A673 (cell line): ENCODE measurements at regions not wholly inside any gene's neighbourhood (a gene's known extent, or its start where the extent isn't known, plus 50 kb on each side); places are given as distances from the start of the nearest gene placed in this dataset.

Source experiments
- BruUV-seq: library from RNA; stranded (reverse); fragments of 400-500 nt; replicated peaks from 2 replicates; lab custom pipeline; 2021; lab: Mats Ljungman, UMichigan
- CTCF ChIA-PET: fragments of 300-600 bp; sonication (Branson Sonifier 250); formaldehyde crosslinking; loops from one replicate; lab custom pipeline; 2022; ENCODE audit warnings: antibody characterized with exemption; lab: Charles Lee
- POLR2A ChIA-PET: fragments of 300-600 bp; sonication (Branson Sonifier 250); formaldehyde crosslinking; loops from one replicate; lab custom pipeline; 2022; ENCODE audit warnings: antibody characterized with exemption; ENCODE audit not compliant: low non-redundant PET; lab: Charles Lee
- DNase-seq: peaks from one replicate; pipeline ENCODE4 v3.0.0-alpha.2; 2015; ENCODE audit warnings: low spot score
- H3K27ac ChIP-seq: fragments of 200-600 bp; sonication (generic); 2 replicates; pipeline ENCODE4 v1.5.1; 2016; ENCODE audit warnings: mixed run types, low read depth, mild to moderate bottlenecking, mixed read lengths, antibody characterized with exemption, low read length; ENCODE audit not compliant: poor library complexity, severe bottlenecking
- H3K27me3 ChIP-seq: fragments of 200-600 bp; sonication (generic); replicated peaks from 2 replicates; pipeline ENCODE4 v1.6.1; 2017; ENCODE audit warnings: mixed run types, low read depth, mild to moderate bottlenecking, mixed read lengths, antibody characterized with exemption, low read length; ENCODE audit not compliant: insufficient read depth, poor library complexity
- H3K36me3 ChIP-seq: fragments of 200-600 bp; sonication (generic); 2 replicates; pipeline ENCODE4 v1.6.1; 2016; ENCODE audit warnings: mixed run types, mild to moderate bottlenecking, mixed read lengths, antibody characterized with exemption, low read length; ENCODE audit not compliant: insufficient read depth, poor library complexity, severe bottlenecking
- H3K4me1 ChIP-seq: fragments of 200-600 bp; sonication (generic); 2 replicates; pipeline ENCODE4 v1.6.1; 2017; ENCODE audit warnings: mixed run types, mild to moderate bottlenecking, mixed read lengths, antibody characterized with exemption, low read length; ENCODE audit not compliant: insufficient read depth, poor library complexity, severe bottlenecking
- H3K4me3 ChIP-seq: fragments of 200-600 bp; sonication (generic); 2 replicates; pipeline ENCODE4 v1.5.1; 2016; ENCODE audit warnings: low read depth, mixed run types, mild to moderate bottlenecking, mixed read lengths, low read length; ENCODE audit not compliant: poor library complexity, severe bottlenecking
- H3K9me3 ChIP-seq: fragments of 200-600 bp; sonication (generic); 2 replicates; pipeline ENCODE4 v1.6.1; 2016; ENCODE audit warnings: mixed run types, low read depth, mild to moderate bottlenecking, mixed read lengths, antibody characterized with exemption, low read length; ENCODE audit not compliant: poor library complexity, severe bottlenecking
- EZH2 ChIP-seq: fragments of 200-600 bp; sonication (generic); IDR thresholded peaks from 2 replicates; pipeline ENCODE4 v1.6.1; 2017; ENCODE audit warnings: borderline replicate concordance, low read depth, mild to moderate bottlenecking, mixed read lengths, antibody characterized with exemption, low read length; ENCODE audit not compliant: poor library complexity, severe bottlenecking
- intact Hi-C: fragments of 100-400 bp; cut with micrococcal nuclease; formaldehyde crosslinking; loops from one replicate; pipeline ENCODE4 v1.10.0; 2022; ENCODE audit not compliant: unreplicated experiment
- TF ChIP-seq, protein P1 (sequence below): fragments of 300-800, 200-600 bp; sonication (generic); conservative IDR thresholded peaks from 2 replicates; pipeline ENCODE4 v1.5.1; 2017; ENCODE audit warnings: low read depth, mild to moderate bottlenecking, antibody characterized with exemption, low read length, moderate library complexity, mixed read lengths

GRCh38 chr3:63050548-63051177 is 175.4 kb upstream of the CADPS start:
- H3K27ac ChIP-seq, result no peak overlapping the region
- no peak for TF ChIP-seq EZH2
- ChIA-PET POLR2A (no interaction called here), CTCF (no interaction called here)
- no peaks in the 10 kb centered on the region for H3K36me3 ChIP-seq
- no peaks in the 10 kb centered on the region for H3K27me3 ChIP-seq
- no peaks in the 10 kb centered on the region for H3K9me3 ChIP-seq
- H3K4me1 ChIP-seq, result no peaks in the 10 kb centered on the region
- no peak for DNase-seq
- no peak overlapping the region for H3K4me3 ChIP-seq
- BruUV-seq, result no TSS peak
- intact Hi-C loops, result no loop called here

DNA sequence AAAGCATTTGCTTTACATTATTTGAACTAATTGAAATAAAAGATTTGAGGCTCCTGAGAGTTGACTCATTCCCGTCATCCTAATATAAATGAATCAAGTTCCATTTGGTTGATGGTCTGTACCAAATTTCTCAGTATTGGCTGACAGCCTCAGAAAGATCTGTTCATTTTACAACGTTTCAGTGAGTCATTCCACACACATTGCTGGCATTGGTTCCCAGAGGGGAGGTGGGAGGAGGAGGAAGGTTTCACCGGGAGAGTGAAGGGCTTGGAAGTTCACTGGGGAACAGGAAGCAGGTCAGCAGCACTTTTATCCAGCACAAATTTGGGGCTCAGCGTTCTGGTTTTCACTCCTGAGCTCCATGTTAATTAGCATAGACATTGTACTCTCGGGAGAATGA is 176.7 kb upstream of the CADPS start:
- H3K4me1 ChIP-seq, result no peaks in the 10 kb centered on the region
- no peak overlapping the region for H3K4me3 ChIP-seq
- H3K27me3 ChIP-seq, result no peaks in the 10 kb centered on the region
- no peaks in the 10 kb centered on the region for H3K36me3 ChIP-seq
- POLR2A ChIA-PET, result no interaction called here
- intact Hi-C loops, result no loop called here
- H3K27ac ChIP-seq, result no peak overlapping the region
- peak; percentile 44 for DNase-seq
- CTCF ChIA-PET, result no interaction called here
- no peaks in the 10 kb centered on the region for H3K9me3 ChIP-seq
- TF ChIP-seq, protein P1, sequence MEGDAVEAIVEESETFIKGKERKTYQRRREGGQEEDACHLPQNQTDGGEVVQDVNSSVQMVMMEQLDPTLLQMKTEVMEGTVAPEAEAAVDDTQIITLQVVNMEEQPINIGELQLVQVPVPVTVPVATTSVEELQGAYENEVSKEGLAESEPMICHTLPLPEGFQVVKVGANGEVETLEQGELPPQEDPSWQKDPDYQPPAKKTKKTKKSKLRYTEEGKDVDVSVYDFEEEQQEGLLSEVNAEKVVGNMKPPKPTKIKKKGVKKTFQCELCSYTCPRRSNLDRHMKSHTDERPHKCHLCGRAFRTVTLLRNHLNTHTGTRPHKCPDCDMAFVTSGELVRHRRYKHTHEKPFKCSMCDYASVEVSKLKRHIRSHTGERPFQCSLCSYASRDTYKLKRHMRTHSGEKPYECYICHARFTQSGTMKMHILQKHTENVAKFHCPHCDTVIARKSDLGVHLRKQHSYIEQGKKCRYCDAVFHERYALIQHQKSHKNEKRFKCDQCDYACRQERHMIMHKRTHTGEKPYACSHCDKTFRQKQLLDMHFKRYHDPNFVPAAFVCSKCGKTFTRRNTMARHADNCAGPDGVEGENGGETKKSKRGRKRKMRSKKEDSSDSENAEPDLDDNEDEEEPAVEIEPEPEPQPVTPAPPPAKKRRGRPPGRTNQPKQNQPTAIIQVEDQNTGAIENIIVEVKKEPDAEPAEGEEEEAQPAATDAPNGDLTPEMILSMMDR, result no peak
- TF ChIP-seq EZH2, result no peak
- no TSS peak for BruUV-seq

DNA sequence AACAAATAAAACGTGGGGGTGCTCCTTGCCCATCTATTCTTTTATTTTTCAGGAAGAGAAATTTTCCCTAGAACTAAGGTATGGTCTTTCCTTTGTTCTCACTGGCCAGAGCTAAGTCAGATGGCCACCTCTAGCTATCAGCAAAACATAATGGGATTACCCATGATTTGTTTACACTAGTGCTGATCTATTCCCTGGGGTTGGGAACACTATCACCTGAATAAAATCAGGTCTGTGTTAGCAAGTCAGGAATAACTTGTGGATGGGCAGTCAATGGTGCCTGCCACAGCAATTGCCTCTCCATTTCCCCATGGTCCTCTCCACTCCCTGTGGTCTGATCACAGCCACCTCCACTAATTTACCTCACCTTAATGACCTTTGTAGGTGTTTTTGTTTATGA is 181.7 kb upstream of the CADPS start:
- Histone ChIP-seq H3K36me3 (no peaks in the 10 kb centered on the region), H3K4me1 (no peaks in the 10 kb centered on the region), H3K27ac (no peak overlapping the region), H3K27me3 (no peaks in the 10 kb centered on the region), H3K4me3 (no peak overlapping the region), H3K9me3 (no peaks in the 10 kb centered on the region)
- no peak for DNase-seq
- no peak for TF ChIP-seq EZH2
- TF ChIP-seq, protein P1, result no peak
- BruUV-seq, result no TSS peak
- POLR2A ChIA-PET, result no interaction called here
- CTCF ChIA-PET, result no interaction called here
- intact Hi-C loops, result no loop called here

- no peak for DNase-seq
- no TSS peak for BruUV-seq
- ChIA-PET CTCF (no interaction called here), POLR2A (no interaction called here)
- Histone ChIP-seq H3K4me1 (no peaks in the 10 kb centered on the region), H3K36me3 (no peaks in the 10 kb centered on the region), H3K9me3 (no peaks in the 10 kb centered on the region), H3K27me3 (no peaks in the 10 kb centered on the region), H3K27ac (no peak overlapping the region), H3K4me3 (no peak overlapping the region)
- TF ChIP-seq, protein P1, result no peak
- no peak for TF ChIP-seq EZH2
- intact Hi-C loops, result no loop called here
These were observed 185.2 kb upstream of the CADPS start for GRCh38 chr3:63060412-63060811.
